ENCODE measurements at regions not wholly inside any gene's neighbourhood (a gene's known extent, or its start where the extent isn't known, plus 50 kb on each side); places are given as distances from the start of the nearest gene placed in this dataset.

GRCh38 chr4:12897954-12898353 lies 586.2 kb downstream of the RAB28 start (continued):
- TF ChIP-seq ATF2 (tag by site-specific recombination; IDR thresholded peaks at IDR 0.05; ENCODE audit: low read depth) (no peak), ZNF654 (tag by site-specific recombination; IDR thresholded peaks at IDR 0.05; ENCODE audit: low read depth) (no peak), IKZF3 (tag by site-specific recombination; IDR thresholded peaks at IDR 0.05) (no peak), ZNF76 (tag by site-specific recombination; IDR thresholded peaks at IDR 0.05; ENCODE audit: borderline replicate concordance, low read depth) (no peak), ZNF292 (tag by site-specific recombination; IDR thresholded peaks at IDR 0.05; ENCODE audit: borderline replicate concordance, low read depth) (no peak), ZNF211 (tag by site-specific recombination; IDR thresholded peaks at IDR 0.05; ENCODE audit: low read depth) (no peak)

GRCh38 chr4:12894062-12894461 lies 590.1 kb downstream of the RAB28 start:
- CTCF ChIA-PET, result interaction anchor here (0.7 kb wide), 1 partner anchor 663 kb away, joined by 4 read pairs; no protein-coding TSS in a partner anchor
- Histone ChIP-seq H3K4me1 (ENCODE audit: control insufficient read depth, insufficient read depth, low read length) (no peaks in the 10 kb centered on the region), H3K27ac (ENCODE audit: extremely low read depth, low read depth, low read length) (no peak overlapping the region), H3K36me3 (ENCODE audit: control insufficient read depth in 2 of 2, insufficient read depth in 1 of 2, low read length in 2 of 2) (no peaks in the 10 kb centered on the region), H3K4me3 (ENCODE audit: low read depth, low read length) (no peak overlapping the region), H3K9me3 (ENCODE audit: control insufficient read depth, insufficient read depth, low read depth, low read length) (no peaks in the 10 kb centered on the region)
- POLR2A ChIA-PET, result interaction anchor here (0.8 kb wide), 1 partner anchor 12 kb away, joined by 3 read pairs; no protein-coding TSS in a partner anchor
- TF ChIP-seq ZNF426 (tag by site-specific recombination; IDR thresholded peaks at IDR 0.05) (no peak), HOXD13 (CRISPR knock-in tag; IDR thresholded peaks at IDR 0.05; ENCODE audit: borderline replicate concordance) (no peak), ZNF169 (tag by site-specific recombination; IDR thresholded peaks at IDR 0.05) (no peak), ZNF324 (tag by site-specific recombination; IDR thresholded peaks at IDR 0.05) (no peak), ZNF274 (IDR thresholded peaks at IDR 0.05; ENCODE audit: low read length) (no peak), ZNF274 (tag by site-specific recombination; IDR thresholded peaks at IDR 0.05; ENCODE audit: borderline replicate concordance) (no peak), TSHZ1 (tag by site-specific recombination; IDR thresholded peaks at IDR 0.05; ENCODE audit: borderline replicate concordance) (no peak), ZNF2 (tag by site-specific recombination; IDR thresholded peaks at IDR 0.05) (no peak), ZBTB1 (tag by site-specific recombination; IDR thresholded peaks at IDR 0.05) (no peak), ZNF488 (tag by site-specific recombination; IDR thresholded peaks at IDR 0.05) (no peak), ZEB2 (tag by site-specific recombination; IDR thresholded peaks at IDR 0.05) (no peak), ZNF658 (tag by site-specific recombination; IDR thresholded peaks at IDR 0.05) (no peak), SALL2 (tag by site-specific recombination; IDR thresholded peaks at IDR 0.05; ENCODE audit: borderline replicate concordance) (no peak)

- ChIA-PET POLR2A (no interaction called here), CTCF (no interaction called here)
- Histone ChIP-seq H3K9me3 (ENCODE audit: control insufficient read depth, insufficient read depth, low read depth, low read length) (no peaks in the 10 kb centered on the region), H3K36me3 (ENCODE audit: control insufficient read depth in 2 of 2, insufficient read depth in 1 of 2, low read length in 2 of 2) (no peaks in the 10 kb centered on the region), H3K4me3 (ENCODE audit: low read depth, low read length) (no peak overlapping the region), H3K27ac (ENCODE audit: extremely low read depth, low read depth, low read length) (no peak overlapping the region), H3K4me1 (ENCODE audit: control insufficient read depth, insufficient read depth, low read length) (no peaks in the 10 kb centered on the region)
- TF ChIP-seq ZNF843 (tag by site-specific recombination; IDR thresholded peaks at IDR 0.05) (no peak), ELK4 (IDR thresholded peaks at IDR 0.05; ENCODE audit: borderline replicate concordance, low read depth, low read length) (no peak), ZBTB44 (tag by site-specific recombination; IDR thresholded peaks at IDR 0.05) (no peak), ZNF600 (tag by site-specific recombination; IDR thresholded peaks at IDR 0.05) (no peak), ZNF626 (tag by site-specific recombination; IDR thresholded peaks at IDR 0.05) (no peak), INSM2 (tag by site-specific recombination; IDR thresholded peaks at IDR 0.05) (no peak)
These were observed 595.1 kb downstream of the RAB28 start for GRCh38 chr4:12889054-12889453.
